ENCODE measurements at regions not wholly inside any gene's neighbourhood (a gene's known extent, or its start where the extent isn't known, plus 50 kb on each side); places are given as distances from the start of the nearest gene placed in this dataset.

GRCh38 chr20:48387675-48388074, 440.1 kb downstream of the PREX1 start:
- Histone ChIP-seq H3K27ac (ENCODE audit: low read depth in 1 of 2, low read length in 2 of 2) (no peak overlapping the region), H2AFZ (ENCODE audit: insufficient read depth, low read depth, low read length, poor library complexity, severe bottlenecking) (no peak overlapping the region), H3K9me3 (replicated peaks in 1 of 2; ENCODE audit: control insufficient read depth in 1 of 2, insufficient read depth in 1 of 2, low read length in 2 of 2) (peaks cover 11 to 16% of the 10 kb centered on the region in 2 donors), H3K27me3 (ENCODE audit: control insufficient read depth in 2 of 2, insufficient read depth in 2 of 2, low read length in 2 of 2) (no peaks in the 10 kb centered on the region), H3K4me2 (replicated peaks; ENCODE audit: extremely low read depth, low read length, poor library complexity, severe bottlenecking) (no peak overlapping the region), H4K20me1 (ENCODE audit: insufficient read depth, low read length) (no peaks in the 10 kb centered on the region), H3K9ac (ENCODE audit: insufficient read depth, low read length, poor library complexity, severe bottlenecking) (no peak overlapping the region), H3K36me3 (replicated peaks in 1 of 2; ENCODE audit: control insufficient read depth in 1 of 2, insufficient read depth in 2 of 2, low read length in 2 of 2) (no peaks in the 10 kb centered on the region), H3K4me3 (replicated peaks in 1 of 3; ENCODE audit: low read depth in 2 of 3, low read length in 3 of 3) (no peak overlapping the region), H3K4me1 (ENCODE audit: control insufficient read depth in 1 of 2, insufficient read depth in 2 of 2, low read length in 2 of 2) (no peaks in the 10 kb centered on the region), H3K79me2 (ENCODE audit: insufficient read depth, low read length) (no peaks in the 10 kb centered on the region)
- Mint-ChIP-seq H3K4me1 (no peaks in the 10 kb centered on the region), H3K4me3 (no peak overlapping the region), H3K36me3 (no peaks in the 10 kb centered on the region), H3K9me3 (peaks cover 11 to 24% (median 15%) of the 10 kb centered on the region in 7 donors), H3K27ac (no peak overlapping the region), H3K27me3 (ENCODE audit: low read depth in 3 of 3) (peaks cover 2 to 12% (median 7%) of the 10 kb centered on the region in 3 donors)
- 85% methylated on average over 2 of the region's 5 CpGs for WGBS (ENCODE audit: insufficient coverage)
- TF ChIP-seq CTCF (IDR thresholded peaks at IDR 0.05), result no peak
- DNase-seq, result no peak
- intact Hi-C loops (cut with micrococcal nuclease), result no loop called here

- H3K36me3 ChIP-seq (replicated peaks in 1 of 2; ENCODE audit: control insufficient read depth in 1 of 2, insufficient read depth in 2 of 2, low read length in 2 of 2), result no peaks in the 10 kb centered on the region
Observed at GRCh38 chr20:48385527-48385926, 442.3 kb downstream of the PREX1 start.

More at GRCh38 chr20:48385527-48385926, 442.3 kb downstream of the PREX1 start:
- intact Hi-C loops (cut with micrococcal nuclease), result no loop called here
- TF ChIP-seq CTCF (IDR thresholded peaks at IDR 0.05), result no peak
- Mint-ChIP-seq H3K36me3 (no peaks in the 10 kb centered on the region), H3K27me3 (ENCODE audit: low read depth in 3 of 3) (peaks cover 2 to 12% (median 9%) of the 10 kb centered on the region in 3 donors), H3K27ac (no peak overlapping the region), H3K4me1 (no peaks in the 10 kb centered on the region), H3K4me3 (peak overlapping the region in 1 of 2 donors; percentile 22), H3K9me3 (peaks cover 0 to 6% (median 4%) of the 10 kb centered on the region in 7 donors)
- H3K27me3 ChIP-seq (ENCODE audit: control insufficient read depth in 2 of 2, insufficient read depth in 2 of 2, low read length in 2 of 2), result no peaks in the 10 kb centered on the region
- H3K9me3 ChIP-seq (replicated peaks in 1 of 2; ENCODE audit: control insufficient read depth in 1 of 2, insufficient read depth in 1 of 2, low read length in 2 of 2), result no peaks in the 10 kb centered on the region
- H3K79me2 ChIP-seq (ENCODE audit: insufficient read depth, low read length), result no peaks in the 10 kb centered on the region
- no peaks in the 10 kb centered on the region for H4K20me1 ChIP-seq (ENCODE audit: insufficient read depth, low read length)
- no peaks in the 10 kb centered on the region for H3K4me1 ChIP-seq (ENCODE audit: control insufficient read depth in 1 of 2, insufficient read depth in 2 of 2, low read length in 2 of 2)
- H3K4me3 ChIP-seq (replicated peaks in 1 of 3; ENCODE audit: low read depth in 2 of 3, low read length in 3 of 3), result no peak overlapping the region
- H3K27ac ChIP-seq (ENCODE audit: low read depth in 1 of 2, low read length in 2 of 2), result no peak overlapping the region
- no peak for DNase-seq
- H3K9ac ChIP-seq (ENCODE audit: insufficient read depth, low read length, poor library complexity, severe bottlenecking), result no peak overlapping the region
- no peak overlapping the region for H3K4me2 ChIP-seq (replicated peaks; ENCODE audit: extremely low read depth, low read length, poor library complexity, severe bottlenecking)
- H2AFZ ChIP-seq (ENCODE audit: insufficient read depth, low read depth, low read length, poor library complexity, severe bottlenecking), result no peak overlapping the region
- 98% methylated on average over 4 of the region's 4 CpGs for WGBS (ENCODE audit: insufficient coverage)

All from CD14-positive monocyte (primary cell).